HUES6 (cell line): ENCODE measurements at regions not wholly inside any gene's neighbourhood (a gene's known extent, or its start where the extent isn't known, plus 50 kb on each side); places are given as distances from the start of the nearest gene placed in this dataset.

Source experiments
- H3K27ac ChIP-seq: 2 replicates; pipeline ENCODE4 v1.7.0; 2013; ENCODE audit warnings: low read depth, mild to moderate bottlenecking, low read length, inconsistent platforms
- H3K27me3 ChIP-seq: 2 replicates; pipeline ENCODE4 v1.6.1; 2013; ENCODE audit warnings: low read length; ENCODE audit not compliant: control insufficient read depth, insufficient read depth
- H3K36me3 ChIP-seq: 2 replicates; pipeline ENCODE4 v1.6.1; 2013; ENCODE audit warnings: low read length; ENCODE audit not compliant: control insufficient read depth, insufficient read depth
- H3K4me1 ChIP-seq: 2 replicates; pipeline ENCODE4 v1.6.1; 2013; ENCODE audit warnings: low read length; ENCODE audit not compliant: control insufficient read depth, insufficient read depth
- H3K4me3 ChIP-seq: 2 replicates; pipeline ENCODE4 v1.5.1; 2013; ENCODE audit warnings: low read depth, low read length
- H3K9ac ChIP-seq: one replicate; pipeline ENCODE4 v1.6.1; 2013; ENCODE audit warnings: mild to moderate bottlenecking, low read length
- H3K9me3 ChIP-seq: 2 replicates; pipeline ENCODE4 v1.6.1; 2013; ENCODE audit warnings: low read depth, low read length; ENCODE audit not compliant: control insufficient read depth, insufficient read depth

GRCh38 chr21:41663805-41664788 is 102.8 kb downstream of the RIPK4 start:
- Histone ChIP-seq H3K4me1 (peaks cover 12% of the 10 kb centered on the region; the same call in 1 of the 2 replicates), H3K4me3 (no peak overlapping the region), H3K9me3 (no peaks in the 10 kb centered on the region), H3K27me3 (0 out of 2 replicates have a peak, but pooled peaks cover 2% of the 10 kb centered on the region), H3K9ac (no peak overlapping the region), H3K27ac (no peak overlapping the region), H3K36me3 (no peaks in the 10 kb centered on the region)

- Histone ChIP-seq H3K9ac (no peak overlapping the region), H3K27me3 (0 out of 2 replicates have a peak, but pooled peaks cover 2% of the 10 kb centered on the region), H3K4me1 (peaks cover 12% of the 10 kb centered on the region; the same call in 1 of the 2 replicates), H3K9me3 (no peaks in the 10 kb centered on the region), H3K4me3 (no peak overlapping the region), H3K27ac (no peak overlapping the region), H3K36me3 (no peaks in the 10 kb centered on the region)
These were observed 104.1 kb downstream of the RIPK4 start for GRCh38 chr21:41662761-41663160.

- H3K27ac ChIP-seq = no peak overlapping the region
These were observed 104.7 kb downstream of the RIPK4 start for GRCh38 chr21:41662161-41662560.

GRCh38 chr21:41660748-41661147 is 106.1 kb downstream of the RIPK4 start:
- no peak overlapping the region for H3K4me3 ChIP-seq
- H3K27me3 ChIP-seq = 0 out of 2 replicates have a peak, but pooled peaks cover 2% of the 10 kb centered on the region
- H3K36me3 ChIP-seq = no peaks in the 10 kb centered on the region
- peaks cover 21% of the 10 kb centered on the region for H3K4me1 ChIP-seq
- H3K27ac ChIP-seq = no peak overlapping the region
- no peak overlapping the region for H3K9ac ChIP-seq
- H3K9me3 ChIP-seq = no peaks in the 10 kb centered on the region

More at GRCh38 chr21:41662161-41662560, 104.7 kb downstream of the RIPK4 start:
- Histone ChIP-seq H3K27me3 (0 out of 2 replicates have a peak, but pooled peaks cover 2% of the 10 kb centered on the region), H3K36me3 (no peaks in the 10 kb centered on the region), H3K4me3 (no peak overlapping the region), H3K9ac (no peak overlapping the region), H3K4me1 (peaks cover 15% of the 10 kb centered on the region), H3K9me3 (no peaks in the 10 kb centered on the region)

- Histone ChIP-seq H3K27ac (no peak overlapping the region), H3K4me3 (no peak overlapping the region), H3K9me3 (no peaks in the 10 kb centered on the region), H3K36me3 (no peaks in the 10 kb centered on the region), H3K4me1 (peaks cover 20% of the 10 kb centered on the region), H3K9ac (no peak overlapping the region), H3K27me3 (0 out of 2 replicates have a peak, but pooled peaks cover 2% of the 10 kb centered on the region)
These were observed 106.9 kb downstream of the RIPK4 start for GRCh38 chr21:41659791-41660560.

- Histone ChIP-seq H3K36me3 (no peaks in the 10 kb centered on the region), H3K27ac (no peak overlapping the region), H3K4me1 (peaks cover 9% of the 10 kb centered on the region), H3K4me3 (no peak overlapping the region), H3K9ac (no peak overlapping the region), H3K27me3 (0 out of 2 replicates have a peak, but pooled peaks cover 2% of the 10 kb centered on the region), H3K9me3 (0 out of 2 replicates have a peak, but pooled peaks cover 2% of the 10 kb centered on the region)
These were observed 109.8 kb downstream of the RIPK4 start for GRCh38 chr21:41656946-41657525.

- no peaks in the 10 kb centered on the region for H3K36me3 ChIP-seq
- H3K27me3 ChIP-seq = 0 out of 2 replicates have a peak, but pooled peaks cover 2% of the 10 kb centered on the region
- H3K9me3 ChIP-seq = 0 out of 2 replicates have a peak, but pooled peaks cover 2% of the 10 kb centered on the region
- no peak overlapping the region for H3K9ac ChIP-seq
- no peak overlapping the region for H3K4me3 ChIP-seq
- H3K4me1 ChIP-seq = peaks cover 9% of the 10 kb centered on the region
- no peak overlapping the region for H3K27ac ChIP-seq
These were observed 111.6 kb downstream of the RIPK4 start for GRCh38 chr21:41655259-41655658.

GRCh38 chr21:41653954-41654491 is 112.8 kb downstream of the RIPK4 start:
- no peak overlapping the region for H3K9ac ChIP-seq
- no peaks in the 10 kb centered on the region for H3K36me3 ChIP-seq
- H3K27ac ChIP-seq = no peak overlapping the region
- H3K4me3 ChIP-seq = no peak overlapping the region
- no peaks in the 10 kb centered on the region for H3K27me3 ChIP-seq
- peaks cover 9% of the 10 kb centered on the region for H3K4me1 ChIP-seq
- H3K9me3 ChIP-seq = 0 out of 2 replicates have a peak, but pooled peaks cover 2% of the 10 kb centered on the region

GRCh38 chr21:41653243-41653953 is 113.5 kb downstream of the RIPK4 start:
- H3K9ac ChIP-seq = no peak overlapping the region
- no peak overlapping the region for H3K27ac ChIP-seq
- no peaks in the 10 kb centered on the region for H3K36me3 ChIP-seq
- H3K27me3 ChIP-seq = no peaks in the 10 kb centered on the region
- no peak overlapping the region for H3K4me3 ChIP-seq
- H3K4me1 ChIP-seq = peaks cover 9% of the 10 kb centered on the region
- H3K9me3 ChIP-seq = 0 out of 2 replicates have a peak, but pooled peaks cover 2% of the 10 kb centered on the region

- Histone ChIP-seq H3K27me3 (no peaks in the 10 kb centered on the region), H3K27ac (no peak overlapping the region), H3K4me1 (peaks cover 3% of the 10 kb centered on the region), H3K36me3 (no peaks in the 10 kb centered on the region), H3K9ac (no peak overlapping the region), H3K4me3 (no peak overlapping the region), H3K9me3 (0 out of 2 replicates have a peak, but pooled peaks cover 2% of the 10 kb centered on the region)
These were observed 115.0 kb downstream of the RIPK4 start for GRCh38 chr21:41651830-41652229.
